ENCODE measurements at regions not wholly inside any gene's neighbourhood (a gene's known extent, or its start where the extent isn't known, plus 50 kb on each side); places are given as distances from the start of the nearest gene placed in this dataset.

- 70 to 80% methylated on average over 8 of the region's 8 CpGs for WGBS, 2 donors
Observed at GRCh38 chr12:11969437-11970154, 101.1 kb upstream of the BCL2L14 start.

DNA sequence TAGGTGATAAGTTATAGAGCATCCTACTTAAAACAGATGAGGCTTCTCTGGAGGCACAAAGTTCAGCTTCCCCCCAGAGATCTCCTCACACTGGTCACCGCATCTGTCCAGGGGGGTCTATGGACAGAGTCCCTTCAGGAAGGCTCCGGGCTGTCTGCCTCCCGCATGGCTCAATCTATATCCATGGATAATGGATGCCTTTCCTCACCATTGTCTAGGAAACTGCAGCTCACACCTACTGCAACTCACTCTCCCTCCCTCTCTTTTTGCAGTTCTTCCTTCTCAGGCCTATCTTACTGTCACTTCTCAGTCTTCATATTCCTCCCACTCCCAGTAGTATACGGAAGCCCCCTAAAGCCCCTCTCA lies 100.6 kb upstream of the BCL2L14 start:
- intact Hi-C loops (cut with DNase I), result no loop called here
- 59% methylated on average over 4 of the region's 4 CpGs for WGBS, 2 donors
- Histone ChIP-seq H3K9me3 (no peaks in the 10 kb centered on the region), H3K27me3 (no peaks in the 10 kb centered on the region), H3K4me3 (no peak overlapping the region), H3K36me3 (no peaks in the 10 kb centered on the region), H3K4me1 (peaks cover 0 to 4% (median 0%) of the 10 kb centered on the region in 9 donors), H3K27ac (no peak overlapping the region)
- no peak for DNase-seq
- TF ChIP-seq, protein P1, sequence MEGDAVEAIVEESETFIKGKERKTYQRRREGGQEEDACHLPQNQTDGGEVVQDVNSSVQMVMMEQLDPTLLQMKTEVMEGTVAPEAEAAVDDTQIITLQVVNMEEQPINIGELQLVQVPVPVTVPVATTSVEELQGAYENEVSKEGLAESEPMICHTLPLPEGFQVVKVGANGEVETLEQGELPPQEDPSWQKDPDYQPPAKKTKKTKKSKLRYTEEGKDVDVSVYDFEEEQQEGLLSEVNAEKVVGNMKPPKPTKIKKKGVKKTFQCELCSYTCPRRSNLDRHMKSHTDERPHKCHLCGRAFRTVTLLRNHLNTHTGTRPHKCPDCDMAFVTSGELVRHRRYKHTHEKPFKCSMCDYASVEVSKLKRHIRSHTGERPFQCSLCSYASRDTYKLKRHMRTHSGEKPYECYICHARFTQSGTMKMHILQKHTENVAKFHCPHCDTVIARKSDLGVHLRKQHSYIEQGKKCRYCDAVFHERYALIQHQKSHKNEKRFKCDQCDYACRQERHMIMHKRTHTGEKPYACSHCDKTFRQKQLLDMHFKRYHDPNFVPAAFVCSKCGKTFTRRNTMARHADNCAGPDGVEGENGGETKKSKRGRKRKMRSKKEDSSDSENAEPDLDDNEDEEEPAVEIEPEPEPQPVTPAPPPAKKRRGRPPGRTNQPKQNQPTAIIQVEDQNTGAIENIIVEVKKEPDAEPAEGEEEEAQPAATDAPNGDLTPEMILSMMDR (IDR thresholded peaks at IDR 0.05), result no peak
- no peak for ATAC-seq

More at GRCh38 chr12:11969437-11970154, 101.1 kb upstream of the BCL2L14 start:
- no peak for DNase-seq
- H3K4me1 ChIP-seq, result peaks cover 0 to 4% (median 0%) of the 10 kb centered on the region in 9 donors
- no peak overlapping the region for H3K4me3 ChIP-seq
- no peak overlapping the region for H3K27ac ChIP-seq
- no peaks in the 10 kb centered on the region for H3K36me3 ChIP-seq
- no peak for ATAC-seq
- intact Hi-C loops (cut with DNase I), result no loop called here
- TF ChIP-seq, protein P1 (IDR thresholded peaks at IDR 0.05), result no peak
- no peaks in the 10 kb centered on the region for H3K9me3 ChIP-seq
- H3K27me3 ChIP-seq, result no peaks in the 10 kb centered on the region

DNA sequence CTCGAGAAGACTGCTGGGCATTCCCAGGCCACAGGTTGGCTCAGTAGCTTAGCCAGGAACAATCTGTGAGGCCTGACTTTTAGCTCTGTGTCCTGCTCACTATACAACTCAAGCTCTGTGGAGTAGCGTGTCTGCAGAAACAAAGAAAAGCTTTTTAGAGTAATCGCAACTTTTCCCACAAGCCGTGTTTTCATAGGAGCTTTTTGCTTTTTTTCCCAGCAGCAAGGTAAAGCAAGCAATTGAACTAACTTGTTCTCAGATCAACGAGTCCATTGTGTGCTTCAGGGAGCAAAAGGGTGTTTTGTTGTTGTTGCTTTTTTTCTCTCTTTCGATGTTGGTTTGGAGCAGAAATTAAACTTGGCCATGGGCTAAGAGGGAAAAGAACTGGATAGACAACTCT lies 97.3 kb upstream of the BCL2L14 start:
- TF ChIP-seq, protein P1 (IDR thresholded peaks at IDR 0.05), result no peak
- no peaks in the 10 kb centered on the region for H3K36me3 ChIP-seq
- intact Hi-C loops (cut with DNase I), result no loop called here
- H3K4me3 ChIP-seq, result no peak overlapping the region
- ATAC-seq (no peak), DNase-seq (no peak)
- no peaks in the 10 kb centered on the region for H3K9me3 ChIP-seq
- WGBS, 2 donors, result 83% methylated on average over 6 of the region's 6 CpGs
- H3K27me3 ChIP-seq, result no peaks in the 10 kb centered on the region
- no peak overlapping the region for H3K27ac ChIP-seq
- no peaks in the 10 kb centered on the region for H3K4me1 ChIP-seq

- WGBS, 2 donors, result 48 to 55% methylated on average over 4 of the region's 4 CpGs
- H3K27me3 ChIP-seq, result no peaks in the 10 kb centered on the region
- TF ChIP-seq, protein P1 (IDR thresholded peaks at IDR 0.05), result no peak
- no peak overlapping the region for H3K27ac ChIP-seq
- intact Hi-C loops (cut with DNase I), result no loop called here
- H3K9me3 ChIP-seq, result no peaks in the 10 kb centered on the region
- H3K4me1 ChIP-seq, result peaks cover 0 to 12% (median 0%) of the 10 kb centered on the region in 9 donors
- no peak for ATAC-seq
- no peak for DNase-seq
- H3K36me3 ChIP-seq, result no peaks in the 10 kb centered on the region
- no peak overlapping the region for H3K4me3 ChIP-seq
Observed at GRCh38 chr12:11976005-11976404, 94.7 kb upstream of the BCL2L14 start.

Measured in heart right ventricle (tissue), 16 donors.